ENCODE measurements at regions not wholly inside any gene's neighbourhood (a gene's known extent, or its start where the extent isn't known, plus 50 kb on each side); places are given as distances from the start of the nearest gene placed in this dataset.

- DNase-seq, result no peak
- H3K4me3 Mint-ChIP-seq, result no peak overlapping the region
- WGBS, 2 experiments (ENCODE audit: insufficient coverage in 1 of 2, insufficient read length in 1 of 2), result 70 to 88% methylated on average over 3 to 4 of the region's 4 CpGs
Measured at GRCh38 chr6:104572901-104573300, 286.8 kb downstream of the HACE1 start.

GRCh38 chr6:104566411-104566810, 293.3 kb downstream of the HACE1 start:
- Mint-ChIP-seq H3K27ac (no peak overlapping the region), H3K9me3 (no peaks in the 10 kb centered on the region), H3K4me1 (no peaks in the 10 kb centered on the region), H3K27me3 (ENCODE audit: insufficient read depth) (no peaks in the 10 kb centered on the region), H3K4me3 (no peak overlapping the region), H3K36me3 (ENCODE audit: low read depth) (no peaks in the 10 kb centered on the region)
- Histone ChIP-seq H3K9me3 (ENCODE audit: control insufficient read depth, low read length) (no peaks in the 10 kb centered on the region), H3K36me3 (ENCODE audit: control insufficient read depth, insufficient read depth, low read length) (no peaks in the 10 kb centered on the region), H3K9ac (ENCODE audit: extremely low read depth, low read length, poor library complexity, severe bottlenecking) (no peak overlapping the region), H3K27me3 (ENCODE audit: control insufficient read depth, insufficient read depth, low read length, poor library complexity, severe bottlenecking) (no peaks in the 10 kb centered on the region), H3K4me1 (ENCODE audit: control insufficient read depth, insufficient read depth, low read length) (no peaks in the 10 kb centered on the region), H3K27ac (ENCODE audit: low read depth, low read length) (no peak overlapping the region), H3K4me3 (ENCODE audit: low read length) (no peak overlapping the region)
- 95 to 96% methylated on average over 3 of the region's 3 CpGs for WGBS, 2 experiments (ENCODE audit: insufficient coverage in 1 of 2, insufficient read length in 1 of 2)
- no peak for TF ChIP-seq CTCF (conservative IDR thresholded peaks at IDR 0.05)
- DNase-seq, result no peak

More at GRCh38 chr6:104572901-104573300, 286.8 kb downstream of the HACE1 start:
- Mint-ChIP-seq H3K4me1 (peaks cover 16% of the 10 kb centered on the region), H3K36me3 (ENCODE audit: low read depth) (no peaks in the 10 kb centered on the region), H3K27ac (peak overlapping the region; percentile 9), H3K9me3 (no peaks in the 10 kb centered on the region), H3K27me3 (ENCODE audit: insufficient read depth) (no peaks in the 10 kb centered on the region)
- H3K4me3 ChIP-seq (ENCODE audit: low read length), result no peak overlapping the region
- H3K36me3 ChIP-seq (ENCODE audit: control insufficient read depth, insufficient read depth, low read length), result no peaks in the 10 kb centered on the region
- H3K27ac ChIP-seq (ENCODE audit: low read depth, low read length), result no peak overlapping the region
- TF ChIP-seq CTCF (conservative IDR thresholded peaks at IDR 0.05), result no peak
- H3K4me1 ChIP-seq (ENCODE audit: control insufficient read depth, insufficient read depth, low read length), result no peaks in the 10 kb centered on the region
- no peak overlapping the region for H3K9ac ChIP-seq (ENCODE audit: extremely low read depth, low read length, poor library complexity, severe bottlenecking)
- H3K9me3 ChIP-seq (ENCODE audit: control insufficient read depth, low read length), result no peaks in the 10 kb centered on the region
- no peaks in the 10 kb centered on the region for H3K27me3 ChIP-seq (ENCODE audit: control insufficient read depth, insufficient read depth, low read length, poor library complexity, severe bottlenecking)

- Histone ChIP-seq H3K4me3 (ENCODE audit: low read length) (no peak overlapping the region), H3K4me1 (ENCODE audit: control insufficient read depth, insufficient read depth, low read length) (no peaks in the 10 kb centered on the region), H3K36me3 (ENCODE audit: control insufficient read depth, insufficient read depth, low read length) (no peaks in the 10 kb centered on the region), H3K27me3 (ENCODE audit: control insufficient read depth, insufficient read depth, low read length, poor library complexity, severe bottlenecking) (no peaks in the 10 kb centered on the region), H3K9me3 (ENCODE audit: control insufficient read depth, low read length) (no peaks in the 10 kb centered on the region), H3K9ac (ENCODE audit: extremely low read depth, low read length, poor library complexity, severe bottlenecking) (no peak overlapping the region), H3K27ac (ENCODE audit: low read depth, low read length) (no peak overlapping the region)
- Mint-ChIP-seq H3K27ac (no peak overlapping the region), H3K4me3 (no peak overlapping the region), H3K36me3 (ENCODE audit: low read depth) (no peaks in the 10 kb centered on the region), H3K27me3 (ENCODE audit: insufficient read depth) (no peaks in the 10 kb centered on the region), H3K4me1 (no peaks in the 10 kb centered on the region), H3K9me3 (no peaks in the 10 kb centered on the region)
- DNase-seq, result no peak
- WGBS, 2 experiments (ENCODE audit: insufficient coverage in 1 of 2, insufficient read length in 1 of 2), result 88 to 96% methylated on average over 2 to 3 of the region's 3 CpGs
- TF ChIP-seq CTCF (conservative IDR thresholded peaks at IDR 0.05), result no peak
Measured at GRCh38 chr6:104563306-104563705, 296.4 kb downstream of the HACE1 start.
